ACC112 (cell line): ENCODE measurements at regions not wholly inside any gene's neighbourhood (a gene's known extent, or its start where the extent isn't known, plus 50 kb on each side); places are given as distances from the start of the nearest gene placed in this dataset.
A peak's percentile ranks its signal among the peaks of the same experiment; 100 is the strongest.

ENCODE experiments used
- H2AFZ ChIP-seq: fragments of 200-600 bp; sonication (generic); one replicate; pipeline ENCODE4 v1.6.0; 2017; ENCODE audit warnings: antibody characterized with exemption, low read length; ENCODE audit not compliant: unreplicated experiment
- H3K27ac ChIP-seq: fragments of 200-600 bp; sonication (generic); 2 replicates; pipeline ENCODE4 v1.5.1; 2014; ENCODE audit warnings: low read depth, mild to moderate bottlenecking, antibody characterized with exemption, low read length, moderate library complexity
- H3K27me3 ChIP-seq: fragments of 200-600 bp; sonication (generic); 2 replicates; pipeline ENCODE4 v1.6.1; 2014; ENCODE audit warnings: mild to moderate bottlenecking, antibody characterized with exemption, low read length, moderate library complexity, mixed read lengths; ENCODE audit not compliant: insufficient read depth
- H3K36me3 ChIP-seq: fragments of 200-600 bp; sonication (generic); 2 replicates; pipeline ENCODE4 v1.6.1; 2016; ENCODE audit warnings: mild to moderate bottlenecking, antibody characterized with exemption, low read length, moderate library complexity, mixed read lengths; ENCODE audit not compliant: insufficient read depth
- H3K4me1 ChIP-seq: fragments of 200-600 bp; sonication (generic); one replicate; pipeline ENCODE4 v1.6.1; 2016; ENCODE audit warnings: low read length, mixed read lengths; ENCODE audit not compliant: insufficient read depth, unreplicated experiment, control insufficient read depth
- H3K4me3 ChIP-seq: fragments of 200-600 bp; sonication (generic); 2 replicates; pipeline ENCODE4 v1.5.1; 2014; ENCODE audit warnings: mild to moderate bottlenecking, low read depth, low read length
- H3K79me2 ChIP-seq: fragments of 200-600 bp; sonication (generic); one replicate; pipeline ENCODE4 v1.6.0; 2016; ENCODE audit warnings: low read length; ENCODE audit not compliant: control insufficient read depth, unreplicated experiment, insufficient read depth

GRCh38 chr3:146313031-146313745, 62.3 kb upstream of the PLSCR4 start:
- Histone ChIP-seq H3K27me3 (no peaks in the 10 kb centered on the region), H3K4me3 (peak overlapping the region; percentile 55), H3K27ac (peak overlapping the region; percentile 80), H3K36me3 (peaks cover 4% of the 10 kb centered on the region), H3K4me1 (peaks cover 42% of the 10 kb centered on the region), H3K79me2 (no peaks in the 10 kb centered on the region), H2AFZ (no peak overlapping the region)

GRCh38 chr3:146308682-146309081, 57.8 kb upstream of the PLSCR4 start:
- H2AFZ ChIP-seq, result peak overlapping the region; percentile 69
- H3K4me3 ChIP-seq, result peak overlapping the region; percentile 52
- peaks cover 4% of the 10 kb centered on the region for H3K36me3 ChIP-seq
- no peaks in the 10 kb centered on the region for H3K79me2 ChIP-seq
- H3K27me3 ChIP-seq, result no peaks in the 10 kb centered on the region
- peaks cover 31% of the 10 kb centered on the region for H3K4me1 ChIP-seq
- peak overlapping the region; percentile 88 for H3K27ac ChIP-seq

- peaks cover 27% of the 10 kb centered on the region for H3K4me1 ChIP-seq
- H3K27ac ChIP-seq, result peak overlapping the region; percentile 88
- H3K36me3 ChIP-seq, result peaks cover 4% of the 10 kb centered on the region
- H2AFZ ChIP-seq, result peak overlapping the region; percentile 69
- peak overlapping the region; percentile 52 for H3K4me3 ChIP-seq
- H3K79me2 ChIP-seq, result no peaks in the 10 kb centered on the region
- H3K27me3 ChIP-seq, result no peaks in the 10 kb centered on the region
Observed at GRCh38 chr3:146308222-146308621, 57.3 kb upstream of the PLSCR4 start.

- H2AFZ ChIP-seq, result peak overlapping the region; percentile 52
- H3K4me1 ChIP-seq, result peaks cover 27% of the 10 kb centered on the region
- H3K36me3 ChIP-seq, result peaks cover 4% of the 10 kb centered on the region
- no peaks in the 10 kb centered on the region for H3K79me2 ChIP-seq
- no peaks in the 10 kb centered on the region for H3K27me3 ChIP-seq
- peak overlapping the region; percentile 88 for H3K27ac ChIP-seq
- no peak overlapping the region; the same call in 1 of the 2 replicates for H3K4me3 ChIP-seq
Observed at GRCh38 chr3:146307456-146307725, 56.5 kb upstream of the PLSCR4 start.

- Histone ChIP-seq H3K4me1 (peaks cover 27% of the 10 kb centered on the region), H3K79me2 (no peaks in the 10 kb centered on the region), H3K36me3 (peaks cover 4% of the 10 kb centered on the region), H3K27ac (peak overlapping the region; percentile 88), H2AFZ (peak overlapping the region; percentile 52), H3K27me3 (no peaks in the 10 kb centered on the region), H3K4me3 (no peak overlapping the region)
Observed at GRCh38 chr3:146306656-146307455, 56.0 kb upstream of the PLSCR4 start.

- H3K27ac ChIP-seq, result no peak overlapping the region
- H3K4me1 ChIP-seq, result peaks cover 27% of the 10 kb centered on the region
- no peak overlapping the region for H2AFZ ChIP-seq
Observed at GRCh38 chr3:146305808-146306423, 55.0 kb upstream of the PLSCR4 start.

GRCh38 chr3:146300768-146301167, 49.9 kb upstream of the PLSCR4 start:
- Histone ChIP-seq H2AFZ (no peak overlapping the region), H3K36me3 (no peaks in the 10 kb centered on the region), H3K4me1 (no peaks in the 10 kb centered on the region), H3K27me3 (no peaks in the 10 kb centered on the region), H3K79me2 (no peaks in the 10 kb centered on the region), H3K27ac (no peak overlapping the region), H3K4me3 (no peak overlapping the region)

More at GRCh38 chr3:146305808-146306423, 55.0 kb upstream of the PLSCR4 start:
- peaks cover 3% of the 10 kb centered on the region for H3K36me3 ChIP-seq
- no peak overlapping the region for H3K4me3 ChIP-seq
- no peaks in the 10 kb centered on the region for H3K79me2 ChIP-seq
- H3K27me3 ChIP-seq, result no peaks in the 10 kb centered on the region
